K562 (cell line): ENCODE measurements at regions not wholly inside any gene's neighbourhood (a gene's known extent, or its start where the extent isn't known, plus 50 kb on each side); places are given as distances from the start of the nearest gene placed in this dataset.
"Not testable (repeated sequence)": the region's sequence is repeated elsewhere in the genome, so short reads cannot be mapped to it uniquely, and the experiment has no call there.

Experiments used
- ATAC-seq: fragments of 200-7000 bp; cut with Tn5 transposase; 3 replicates; pipeline ENCODE4 v1.9.1; 2020; ENCODE audit warnings: moderate library complexity
- BruUV-seq: library from RNA; stranded (reverse); fragments of 400-500 nt; replicated peaks from 2 replicates; lab custom pipeline; 2021; lab: Mats Ljungman, UMichigan
- CTCF ChIA-PET: fragments of 300-600 bp; formaldehyde crosslinking; extraction: SDS; loops from one replicate; lab custom pipeline; 2021; ENCODE audit warnings: low intra/inter-chr PET ratio; lab: Yijun Ruan, JAX
- POLR2A ChIA-PET: fragments of 300-600, 350-650 bp; sonication (Branson Sonifier 250); formaldehyde crosslinking; extraction: SDS; loops from one replicate; lab custom pipeline; 2021; ENCODE audit warnings: antibody characterized with exemption, inconsistent platforms; lab: Yijun Ruan, JAX
- DNase-seq, 4 experiments: peaks; one replicate each; pipeline versions ENCODE4 v3.0.0 to v3.0.0-alpha.2; 2011 to 2018; ENCODE audit warnings: low spot score in 3 of 4, mixed read lengths in 3 of 4; ENCODE audit errors: extremely low read depth in 1 of 4
- FAIRE-seq: peaks from 2 replicates; lab custom pipeline; 2011; peaks lifted over from hg19 to GRCh38; lab: Jason Lieb, UNC
- H2AFZ ChIP-seq: 2 replicates; pipeline ENCODE4 v1.6.0; 2011; ENCODE audit warnings: low read depth, low read length, control low read depth, inconsistent platforms
- H3K27ac ChIP-seq: fragments of 200-600 bp; 3 replicates; pipeline ENCODE4 v1.8.0; 2011; ENCODE audit warnings: low read depth, mild to moderate bottlenecking, control low read depth, inconsistent platforms, low read length, moderate library complexity, mixed read lengths; ENCODE audit errors: extremely low read depth
- H3K27me3 ChIP-seq, 2 experiments: fragments of 300-600 bp in 1 of 2; 2 replicates in 1 of 2; 3 replicates in 1 of 2; pipeline versions ENCODE4 v1.6.0 to v1.8.0; 2011; ENCODE audit warnings: inconsistent platforms in 2 of 2, low read length in 2 of 2, mild to moderate bottlenecking in 1 of 2, mixed read lengths in 1 of 2, moderate library complexity in 1 of 2; ENCODE audit not compliant: control insufficient read depth in 2 of 2, insufficient read depth in 2 of 2
- H3K36me3 ChIP-seq: fragments of 300-600 bp; 3 replicates; pipeline ENCODE4 v1.8.0; 2011; ENCODE audit warnings: mild to moderate bottlenecking, low read length, inconsistent platforms; ENCODE audit not compliant: control insufficient read depth, insufficient read depth
- H3K4me1 ChIP-seq, 2 experiments: fragments of 200-600 bp in 1 of 2; replicated peaks in 1 of 2; 2 replicates in 1 of 2; 3 replicates in 1 of 2; pipeline versions ENCODE4 v1.5.1 to v1.8.0; 2011; ENCODE audit warnings: inconsistent platforms in 2 of 2, low read length in 2 of 2, mild to moderate bottlenecking in 1 of 2, mixed read lengths in 1 of 2, moderate library complexity in 1 of 2; ENCODE audit not compliant: control insufficient read depth in 2 of 2, insufficient read depth in 2 of 2
- H3K4me2 ChIP-seq: 2 replicates; pipeline ENCODE4 v1.6.1; 2011; ENCODE audit warnings: low read length, control low read depth, inconsistent platforms, mixed read lengths; ENCODE audit not compliant: insufficient read depth
- H3K4me3 ChIP-seq: fragments of 200-600 bp; sonication (generic), shearing (Covaris generic); 2 replicates; pipeline ENCODE4 v1.5.1; 2016; ENCODE audit warnings: control low read depth, inconsistent platforms
- H3K79me2 ChIP-seq: fragments of 200-600 bp; 3 replicates; pipeline ENCODE4 v1.8.0; 2011; ENCODE audit warnings: low read length, inconsistent platforms; ENCODE audit not compliant: control insufficient read depth, insufficient read depth
- H3K9ac ChIP-seq, 2 experiments: 2 replicates each; pipeline versions ENCODE4 v1.6.0 to v1.6.1; 2011; ENCODE audit warnings: low read depth in 2 of 2, low read length in 2 of 2, control low read depth in 1 of 2, inconsistent platforms in 1 of 2, mild to moderate bottlenecking in 1 of 2, mixed read lengths in 1 of 2; ENCODE audit not compliant: insufficient read depth in 1 of 2
- H3K9me1 ChIP-seq: one replicate; pipeline ENCODE4 v1.6.0; 2011; ENCODE audit warnings: inconsistent platforms, mild to moderate bottlenecking, low read length, moderate library complexity; ENCODE audit not compliant: control insufficient read depth, insufficient read depth
- H3K9me3 ChIP-seq: replicated peaks from 2 replicates; pipeline ENCODE4 v1.5.1; 2011; ENCODE audit warnings: low read depth, low read length, inconsistent platforms; ENCODE audit not compliant: control insufficient read depth, insufficient read depth
- H4K20me1 ChIP-seq: replicated peaks from 2 replicates; pipeline ENCODE4 v1.6.1; 2011; ENCODE audit warnings: low read length, inconsistent platforms, mixed read lengths; ENCODE audit not compliant: control insufficient read depth, insufficient read depth
- CBX5 ChIP-seq: IDR thresholded peaks from 2 replicates; pipeline ENCODE4 v1.6.1; 2014; ENCODE audit warnings: low read depth, borderline replicate concordance
- CEBPZ ChIP-seq: fragments of 150-350 bp; IDR thresholded peaks from 2 replicates; pipeline ENCODE4 v1.6.1; 2014; ENCODE audit warnings: low read depth, mild to moderate bottlenecking, low read length, borderline replicate concordance
- TRIM28 ChIP-seq: fragments of 450-650 bp; IDR thresholded peaks from 2 replicates; pipeline ENCODE4 v1.6.1; 2017
- ZFP36 ChIP-seq: fragments of 150-350 bp; IDR thresholded peaks from 2 replicates; pipeline ENCODE4 v1.6.1; 2018; ENCODE audit warnings: low read length, low read depth; ENCODE audit not compliant: partially characterized antibody
- WGBS: fragments of 100-300 bp; shearing (Covaris generic); methylation state at CpG from one replicate; pipeline ENCODE4 v1.1.6; 2016; ENCODE audit warnings: low coverage, mixed read lengths; ENCODE audit not compliant: insufficient coverage; ENCODE audit errors: missing lambda C conversion rate; 5-methylcytosine and 5-hydroxymethylcytosine counted together
- in situ Hi-C: fragments of 300-500 bp; cut with MboI; formaldehyde crosslinking; loops from 4 replicates; pipeline ENCODE4 v1.15.0; 2018; ENCODE audit warnings: inconsistent platforms, mixed read lengths
- intact Hi-C: fragments of 100-400 bp; cut with micrococcal nuclease; formaldehyde crosslinking; loops from 2 replicates; pipeline ENCODE4 v1.14.2; 2022

- H3K4me3 ChIP-seq, H3K9ac ChIP-seq, POLR2A ChIA-PET, BruUV-seq, H3K36me3 ChIP-seq, H4K20me1 ChIP-seq, H3K9me3 ChIP-seq, H3K4me1 ChIP-seq, FAIRE-seq, H3K79me2 ChIP-seq, H3K9me1 ChIP-seq, H2AFZ ChIP-seq, CTCF ChIA-PET, in situ Hi-C loops, H3K27me3 ChIP-seq, ATAC-seq, H3K27ac ChIP-seq, DNase-seq, H3K4me2 ChIP-seq, intact Hi-C loops: not testable (repeated sequence)
- WGBS: 8% methylated on average over 1 of the region's 1 CpG
- 0 out of 2 replicates have a peak, but pooled peaks have one; percentile 21 for TF ChIP-seq CEBPZ
- TF ChIP-seq CBX5: 0 out of 2 replicates have a peak, but pooled peaks have one; percentile 47
- 0 out of 2 replicates have a peak, but pooled peaks have one; percentile 27 for TF ChIP-seq TRIM28
- TF ChIP-seq ZFP36: peak; percentile 74
These were observed 74.1 kb upstream of the IBSP start for GRCh38 chr4:87725287-87725686.
